KMS-11 (cell line): ENCODE measurements at regions not wholly inside any gene's neighbourhood (a gene's known extent, or its start where the extent isn't known, plus 50 kb on each side); places are given as distances from the start of the nearest gene placed in this dataset.

Experiments used
- H2AFZ ChIP-seq: fragments of 200-600 bp; sonication (generic); 2 replicates; pipeline ENCODE4 v1.6.1; 2016; ENCODE audit warnings: antibody characterized with exemption, mixed run types, low read depth
- H3K27ac ChIP-seq: fragments of 200-600 bp; sonication (generic); 2 replicates; pipeline ENCODE4 v1.6.1; 2016; ENCODE audit warnings: mild to moderate bottlenecking, mixed run types
- H3K27me3 ChIP-seq: fragments of 200-600 bp; sonication (generic); 2 replicates; pipeline ENCODE4 v1.6.1; 2017; ENCODE audit warnings: mild to moderate bottlenecking, low read depth, mixed run types, moderate library complexity; ENCODE audit not compliant: insufficient read depth
- H3K36me3 ChIP-seq: fragments of 200-600 bp; sonication (generic); 2 replicates; pipeline ENCODE4 v1.6.1; 2017; ENCODE audit warnings: mild to moderate bottlenecking, mixed run types; ENCODE audit not compliant: insufficient read depth
- H3K4me1 ChIP-seq: fragments of 200-600 bp; sonication (generic); 2 replicates; pipeline ENCODE4 v1.6.1; 2016; ENCODE audit warnings: mild to moderate bottlenecking, low read depth, mixed run types; ENCODE audit not compliant: poor library complexity, severe bottlenecking
- H3K4me2 ChIP-seq: fragments of 200-600 bp; sonication (generic); 2 replicates; pipeline ENCODE4 v1.7.0; 2016; ENCODE audit warnings: mild to moderate bottlenecking, mixed run types
- H3K4me3 ChIP-seq: fragments of 200-600 bp; sonication (generic); IDR thresholded peaks from 2 replicates; pipeline ENCODE4 v1.6.1; 2017; ENCODE audit warnings: low read depth, low read length, mixed read lengths; ENCODE audit not compliant: insufficient read depth
- H3K79me2 ChIP-seq: fragments of 200-600 bp; sonication (generic); 2 replicates; pipeline ENCODE4 v1.6.1; 2016; ENCODE audit warnings: low read depth, mixed run types; ENCODE audit not compliant: insufficient read depth
- H3K9ac ChIP-seq: fragments of 200-600 bp; sonication (generic); 2 replicates; pipeline ENCODE4 v1.6.1; 2016; ENCODE audit warnings: mild to moderate bottlenecking, mixed run types
- H4K20me1 ChIP-seq: fragments of 200-600 bp; sonication (generic); 2 replicates; pipeline ENCODE4 v1.6.1; 2016; ENCODE audit warnings: mild to moderate bottlenecking, mixed run types; ENCODE audit not compliant: insufficient read depth
- TF ChIP-seq, protein P1 (sequence below): fragments of 200-600 bp; sonication (generic); conservative IDR thresholded peaks from 2 replicates; pipeline ENCODE4 v1.6.1; 2017; ENCODE audit warnings: low read depth, mild to moderate bottlenecking, antibody characterized with exemption, low read length, moderate library complexity, mixed read lengths

DNA sequence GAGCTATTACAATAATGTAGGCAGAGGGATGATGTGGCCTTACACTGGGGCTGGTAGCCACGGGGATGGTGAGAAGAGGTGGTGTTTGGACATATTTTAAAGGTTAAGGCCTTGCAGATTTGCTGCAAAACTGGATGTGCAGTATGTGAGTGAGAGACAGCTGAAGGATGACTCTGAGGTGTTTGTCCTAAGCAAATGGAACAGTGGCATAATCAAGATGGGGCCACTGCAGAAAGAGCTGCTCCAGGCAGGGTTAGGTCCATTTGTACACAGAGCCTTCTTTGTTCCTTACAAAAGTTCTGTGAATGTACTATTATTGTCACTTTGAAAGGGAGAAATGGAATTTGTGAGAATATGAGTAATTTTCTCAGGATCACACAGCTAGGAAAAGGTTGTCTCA, 220.4 kb upstream of the ZP4 start:
- H3K27me3 ChIP-seq, result no peaks in the 10 kb centered on the region
- TF ChIP-seq, protein P1, sequence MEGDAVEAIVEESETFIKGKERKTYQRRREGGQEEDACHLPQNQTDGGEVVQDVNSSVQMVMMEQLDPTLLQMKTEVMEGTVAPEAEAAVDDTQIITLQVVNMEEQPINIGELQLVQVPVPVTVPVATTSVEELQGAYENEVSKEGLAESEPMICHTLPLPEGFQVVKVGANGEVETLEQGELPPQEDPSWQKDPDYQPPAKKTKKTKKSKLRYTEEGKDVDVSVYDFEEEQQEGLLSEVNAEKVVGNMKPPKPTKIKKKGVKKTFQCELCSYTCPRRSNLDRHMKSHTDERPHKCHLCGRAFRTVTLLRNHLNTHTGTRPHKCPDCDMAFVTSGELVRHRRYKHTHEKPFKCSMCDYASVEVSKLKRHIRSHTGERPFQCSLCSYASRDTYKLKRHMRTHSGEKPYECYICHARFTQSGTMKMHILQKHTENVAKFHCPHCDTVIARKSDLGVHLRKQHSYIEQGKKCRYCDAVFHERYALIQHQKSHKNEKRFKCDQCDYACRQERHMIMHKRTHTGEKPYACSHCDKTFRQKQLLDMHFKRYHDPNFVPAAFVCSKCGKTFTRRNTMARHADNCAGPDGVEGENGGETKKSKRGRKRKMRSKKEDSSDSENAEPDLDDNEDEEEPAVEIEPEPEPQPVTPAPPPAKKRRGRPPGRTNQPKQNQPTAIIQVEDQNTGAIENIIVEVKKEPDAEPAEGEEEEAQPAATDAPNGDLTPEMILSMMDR, result no peak
- no peak overlapping the region for H3K4me3 ChIP-seq
- H3K9ac ChIP-seq, result no peak overlapping the region
- H3K36me3 ChIP-seq, result no peaks in the 10 kb centered on the region
- no peaks in the 10 kb centered on the region for H4K20me1 ChIP-seq
- no peak overlapping the region for H3K27ac ChIP-seq
- H3K4me2 ChIP-seq, result no peak overlapping the region
- no peak overlapping the region for H2AFZ ChIP-seq
- H3K79me2 ChIP-seq, result no peaks in the 10 kb centered on the region
- H3K4me1 ChIP-seq, result no peaks in the 10 kb centered on the region

DNA sequence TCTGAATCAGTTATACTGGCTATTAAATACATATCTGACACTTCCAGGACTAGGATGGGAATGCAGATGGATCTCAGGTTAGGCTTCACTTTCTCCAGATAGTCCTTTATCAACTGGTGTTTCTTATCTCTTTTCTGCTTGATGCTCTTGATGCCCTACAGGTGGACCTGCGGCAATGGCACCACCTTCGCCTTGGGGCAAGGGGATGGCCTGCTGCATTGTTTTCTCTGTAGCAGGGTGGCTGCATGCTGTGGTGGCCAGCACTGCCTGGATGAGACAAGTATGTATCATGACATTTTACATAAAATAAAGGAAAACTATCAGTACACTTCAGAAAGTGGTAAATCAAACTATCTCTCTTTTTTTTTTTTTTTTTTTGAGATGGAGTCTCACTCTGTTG, 217.7 kb upstream of the ZP4 start:
- Histone ChIP-seq H4K20me1 (no peaks in the 10 kb centered on the region), H3K79me2 (no peaks in the 10 kb centered on the region), H2AFZ (no peak overlapping the region), H3K4me2 (no peak overlapping the region), H3K36me3 (no peaks in the 10 kb centered on the region), H3K9ac (no peak overlapping the region), H3K4me1 (no peaks in the 10 kb centered on the region), H3K4me3 (no peak overlapping the region), H3K27me3 (no peaks in the 10 kb centered on the region), H3K27ac (no peak overlapping the region)
- TF ChIP-seq, protein P1, result no peak

DNA sequence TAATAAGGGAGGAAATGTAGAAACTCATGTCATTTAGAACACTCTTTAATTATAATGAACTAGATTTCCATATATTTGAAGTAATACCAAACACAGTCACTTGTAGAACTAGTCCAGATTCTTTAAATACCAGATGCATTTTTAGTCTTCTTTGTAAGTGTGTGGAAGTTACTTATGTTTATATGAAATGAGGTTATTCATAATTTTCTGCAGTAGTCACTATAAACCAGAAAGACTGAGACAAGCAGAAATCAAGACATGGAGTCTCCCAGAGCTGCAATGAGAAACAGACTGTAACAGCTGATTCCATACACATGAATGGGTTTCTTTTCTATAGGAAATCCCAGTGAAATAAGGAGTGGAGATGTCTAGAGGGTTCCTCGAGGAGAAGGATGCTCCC, 216.6 kb upstream of the ZP4 start:
- H3K27me3 ChIP-seq, result no peaks in the 10 kb centered on the region
- TF ChIP-seq, protein P1, result no peak

DNA sequence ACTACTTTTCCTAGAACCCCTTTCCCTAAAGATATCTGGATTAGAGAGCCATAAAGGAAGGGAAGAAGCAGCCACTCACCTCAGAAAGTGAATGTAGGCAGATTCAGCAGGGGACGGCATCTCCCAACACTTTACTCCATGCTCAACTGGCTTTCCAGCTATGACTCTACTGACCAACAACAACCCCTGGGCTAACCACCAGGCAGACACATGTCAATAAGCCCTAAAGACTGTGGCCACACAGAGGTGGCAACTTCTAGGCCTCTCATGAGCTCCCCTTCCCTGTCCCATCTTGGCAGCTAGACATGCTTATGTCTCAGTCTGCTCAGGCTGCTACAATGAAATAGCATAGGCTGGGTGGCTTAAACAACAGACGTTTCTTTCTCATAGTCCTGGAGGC, 214.0 kb upstream of the ZP4 start:
- Histone ChIP-seq H3K36me3 (no peaks in the 10 kb centered on the region), H3K27ac (no peak overlapping the region), H3K4me2 (no peak overlapping the region), H4K20me1 (no peaks in the 10 kb centered on the region), H3K4me3 (no peak overlapping the region), H3K9ac (no peak overlapping the region), H3K4me1 (no peaks in the 10 kb centered on the region), H2AFZ (no peak overlapping the region), H3K27me3 (no peaks in the 10 kb centered on the region), H3K79me2 (no peaks in the 10 kb centered on the region)
- TF ChIP-seq, protein P1, result no peak

More for the DNA sequence above, 216.6 kb upstream of the ZP4 start:
- Histone ChIP-seq H3K4me3 (no peak overlapping the region), H3K79me2 (no peaks in the 10 kb centered on the region), H2AFZ (no peak overlapping the region), H3K36me3 (no peaks in the 10 kb centered on the region), H3K4me1 (no peaks in the 10 kb centered on the region), H3K4me2 (no peak overlapping the region), H4K20me1 (no peaks in the 10 kb centered on the region), H3K9ac (no peak overlapping the region), H3K27ac (no peak overlapping the region)
